VCaP (cell line): ENCODE measurements at regions not wholly inside any gene's neighbourhood (a gene's known extent, or its start where the extent isn't known, plus 50 kb on each side); places are given as distances from the start of the nearest gene placed in this dataset.

ENCODE experiments used
- H3K27ac ChIP-seq: fragments of 450-650 bp; 2 replicates; pipeline ENCODE4 v1.5.1; 2017
- CTCF ChIP-seq: fragments of 450-650 bp; conservative IDR thresholded peaks from 2 replicates; pipeline ENCODE4 v1.5.1; 2017; ENCODE audit warnings: mild to moderate bottlenecking, moderate library complexity

DNA sequence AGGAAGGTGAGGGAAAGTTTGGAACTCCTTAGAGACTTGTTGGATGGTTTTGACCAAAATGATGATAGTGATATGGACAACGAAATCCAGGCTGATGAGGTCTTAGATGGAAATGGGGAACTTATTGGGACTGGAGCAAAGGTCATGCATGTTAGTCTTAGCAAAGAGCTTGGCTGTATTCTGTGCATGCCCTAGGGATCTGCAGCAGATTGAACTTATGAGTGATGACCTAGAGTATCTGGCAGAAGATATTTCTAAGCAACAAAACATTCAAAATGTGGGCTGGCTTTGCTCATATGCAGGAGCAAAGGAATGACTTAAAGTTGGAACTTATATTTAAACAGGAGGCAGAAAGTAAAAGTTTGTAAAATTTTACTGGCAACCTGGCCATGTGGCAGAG lies 489.3 kb upstream of the DIPK2B start:
- TF ChIP-seq CTCF = no peak

GRCh38 chrX:45683914-45684313 lies 483.2 kb upstream of the DIPK2B start:
- H3K27ac ChIP-seq = no peak overlapping the region
- TF ChIP-seq CTCF = no peak

More for the DNA sequence above, 489.3 kb upstream of the DIPK2B start:
- no peak overlapping the region for H3K27ac ChIP-seq

GRCh38 chrX:45681891-45682290 lies 481.2 kb upstream of the DIPK2B start:
- TF ChIP-seq CTCF = no peak
- H3K27ac ChIP-seq = no peak overlapping the region

- no peak overlapping the region for H3K27ac ChIP-seq
- TF ChIP-seq CTCF = no peak
These were observed 469.2 kb upstream of the DIPK2B start for GRCh38 chrX:45669715-45670340.

GRCh38 chrX:45668686-45669443 lies 468.2 kb upstream of the DIPK2B start:
- TF ChIP-seq CTCF = no peak
- H3K27ac ChIP-seq = no peak overlapping the region

GRCh38 chrX:45667666-45668065 lies 467.0 kb upstream of the DIPK2B start:
- H3K27ac ChIP-seq = no peak overlapping the region
- no peak for TF ChIP-seq CTCF

GRCh38 chrX:45664727-45665290 lies 464.1 kb upstream of the DIPK2B start:
- no peak for TF ChIP-seq CTCF
- no peak overlapping the region for H3K27ac ChIP-seq
